Retinal pigment epithelial cell (primary cell): ENCODE measurements at regions not wholly inside any gene's neighbourhood (a gene's known extent, or its start where the extent isn't known, plus 50 kb on each side); places are given as distances from the start of the nearest gene placed in this dataset.
A peak's percentile ranks its signal among the peaks of the same experiment; 100 is the strongest.

Experiments
- DNase-seq: peaks from one replicate; pipeline ENCODE4 v3.0.0-alpha.2; 2010; ENCODE audit warnings: low read depth
- H3K4me3 ChIP-seq: 2 replicates; pipeline ENCODE4 v1.5.1; 2011; ENCODE audit warnings: mild to moderate bottlenecking, low read length, control low read depth, moderate library complexity
- TF ChIP-seq, protein P1 (sequence below): conservative IDR thresholded peaks from 2 replicates; pipeline ENCODE4 v1.5.1; 2011; ENCODE audit warnings: low read depth, low read length, control low read depth, inconsistent platforms

DNA sequence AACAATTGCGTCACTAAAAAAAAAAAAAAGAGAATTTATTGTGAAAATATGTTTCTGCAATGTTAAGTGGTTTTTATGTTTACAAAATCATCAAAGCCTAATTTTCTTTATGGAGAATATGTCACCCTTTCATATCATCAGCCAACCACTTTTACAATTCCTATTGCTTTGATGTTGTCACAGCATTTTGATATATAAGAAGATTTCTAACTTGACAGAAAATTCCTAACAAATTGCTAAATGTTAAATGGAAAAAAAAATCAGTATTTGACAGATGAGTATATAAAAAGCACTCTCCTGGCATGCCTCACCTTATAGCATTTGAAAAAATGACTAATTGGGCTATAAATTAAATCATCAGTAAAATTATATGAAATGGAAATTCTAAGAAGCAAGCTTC lies 1457.3 kb upstream of the ALCAM start:
- TF ChIP-seq, protein P1, sequence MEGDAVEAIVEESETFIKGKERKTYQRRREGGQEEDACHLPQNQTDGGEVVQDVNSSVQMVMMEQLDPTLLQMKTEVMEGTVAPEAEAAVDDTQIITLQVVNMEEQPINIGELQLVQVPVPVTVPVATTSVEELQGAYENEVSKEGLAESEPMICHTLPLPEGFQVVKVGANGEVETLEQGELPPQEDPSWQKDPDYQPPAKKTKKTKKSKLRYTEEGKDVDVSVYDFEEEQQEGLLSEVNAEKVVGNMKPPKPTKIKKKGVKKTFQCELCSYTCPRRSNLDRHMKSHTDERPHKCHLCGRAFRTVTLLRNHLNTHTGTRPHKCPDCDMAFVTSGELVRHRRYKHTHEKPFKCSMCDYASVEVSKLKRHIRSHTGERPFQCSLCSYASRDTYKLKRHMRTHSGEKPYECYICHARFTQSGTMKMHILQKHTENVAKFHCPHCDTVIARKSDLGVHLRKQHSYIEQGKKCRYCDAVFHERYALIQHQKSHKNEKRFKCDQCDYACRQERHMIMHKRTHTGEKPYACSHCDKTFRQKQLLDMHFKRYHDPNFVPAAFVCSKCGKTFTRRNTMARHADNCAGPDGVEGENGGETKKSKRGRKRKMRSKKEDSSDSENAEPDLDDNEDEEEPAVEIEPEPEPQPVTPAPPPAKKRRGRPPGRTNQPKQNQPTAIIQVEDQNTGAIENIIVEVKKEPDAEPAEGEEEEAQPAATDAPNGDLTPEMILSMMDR, result no peak
- H3K4me3 ChIP-seq, result no peak overlapping the region
- DNase-seq, result no peak

DNA sequence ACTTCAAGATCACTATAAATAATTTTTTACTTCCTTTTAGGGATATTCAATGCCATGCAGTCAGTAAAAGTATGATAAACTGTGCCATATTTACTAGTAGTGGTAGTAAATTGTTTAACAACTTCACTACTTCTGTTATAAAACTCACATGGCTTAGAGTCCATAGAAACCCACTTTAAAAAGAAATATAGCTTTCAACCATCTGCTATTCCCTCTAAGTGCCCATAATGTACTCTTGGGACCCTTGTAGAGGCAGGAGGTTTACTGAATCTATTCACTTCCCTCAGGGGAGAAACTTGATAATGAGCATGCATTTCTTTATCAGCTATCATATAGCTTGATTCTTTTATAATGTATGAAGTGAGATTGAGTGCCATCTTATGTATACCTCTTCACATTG lies 1448.4 kb upstream of the ALCAM start:
- H3K4me3 ChIP-seq, result no peak overlapping the region
- TF ChIP-seq, protein P1, result no peak
- no peak for DNase-seq

DNA sequence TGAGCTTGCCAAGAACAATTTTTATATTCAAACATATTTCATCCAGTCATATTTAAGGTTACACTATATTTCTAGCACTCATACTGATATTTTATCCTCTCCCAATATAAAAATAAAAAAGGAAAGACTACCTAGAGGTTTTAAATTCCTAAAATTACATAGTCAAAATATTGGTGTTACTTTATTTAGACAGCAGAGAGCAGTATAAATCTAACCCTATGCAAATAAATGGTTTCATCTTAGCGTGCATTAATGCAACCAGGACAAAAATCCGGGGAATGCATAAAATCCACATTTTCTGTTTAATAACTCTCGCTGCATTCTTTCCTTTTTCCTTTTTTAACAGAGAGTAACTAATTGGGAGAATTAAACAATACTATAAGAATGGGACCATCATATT lies 1447.4 kb upstream of the ALCAM start:
- peak; percentile 43 for DNase-seq
- H3K4me3 ChIP-seq, result no peak overlapping the region
- TF ChIP-seq, protein P1, result peak; percentile 20

DNA sequence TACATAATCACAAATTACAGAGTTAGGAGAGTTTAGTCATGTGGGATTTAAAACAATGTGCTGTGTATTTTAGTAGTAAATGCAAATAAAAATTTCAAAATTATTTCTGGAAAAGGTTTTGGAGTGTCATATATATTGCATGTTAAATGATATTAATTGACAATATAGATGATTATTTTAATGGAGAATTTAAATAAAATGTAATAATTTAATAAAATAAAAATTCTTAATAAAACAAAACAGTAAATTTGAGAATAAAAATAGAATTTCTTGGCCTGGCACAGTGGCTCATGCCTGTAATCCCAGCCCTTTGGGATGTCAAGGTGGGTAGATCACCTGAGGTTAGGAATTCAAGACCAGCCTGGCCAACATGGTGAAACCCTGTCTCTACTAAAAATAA lies 1442.8 kb upstream of the ALCAM start:
- TF ChIP-seq, protein P1, result no peak
- no peak overlapping the region for H3K4me3 ChIP-seq
- DNase-seq, result no peak

DNA sequence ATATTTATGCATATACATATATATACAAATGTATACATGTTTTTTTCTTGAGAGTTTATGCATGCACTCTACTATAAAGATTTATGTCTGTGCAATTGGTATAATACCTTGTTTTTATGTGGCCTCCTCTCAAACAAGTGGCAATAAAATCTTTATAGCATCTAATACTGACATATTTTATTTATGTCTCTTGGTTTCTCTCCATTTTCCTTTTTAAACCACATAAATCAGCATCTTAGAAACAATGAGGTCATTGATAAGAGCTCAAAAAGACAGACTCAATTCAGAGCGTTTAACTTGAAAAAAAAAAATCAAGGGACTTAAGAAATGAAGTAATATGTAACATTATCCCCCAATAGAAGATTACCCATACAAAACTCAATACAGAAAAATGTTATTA lies 1442.2 kb upstream of the ALCAM start:
- TF ChIP-seq, protein P1, result no peak
- H3K4me3 ChIP-seq, result no peak overlapping the region
- DNase-seq, result no peak

DNA sequence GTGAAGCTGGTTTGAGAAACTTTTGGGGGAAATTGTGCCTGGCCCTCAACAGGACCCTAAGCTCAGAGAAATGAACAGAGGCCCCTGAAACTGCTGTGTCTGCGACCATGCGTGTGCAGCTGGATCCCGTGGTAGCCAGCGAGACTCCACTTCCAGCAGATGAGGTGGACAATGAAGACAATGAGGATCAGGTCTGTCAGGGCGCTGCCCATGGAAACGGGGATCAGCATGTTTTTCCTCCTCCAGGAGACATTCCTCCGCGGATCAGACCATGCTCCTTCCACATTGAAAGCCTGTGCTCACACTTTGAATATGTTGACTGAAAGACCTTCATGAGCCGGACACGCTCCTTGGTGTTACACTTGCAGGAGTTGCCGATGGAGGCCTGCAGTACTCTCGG lies 1439.8 kb upstream of the ALCAM start:
- DNase-seq, result no peak
- TF ChIP-seq, protein P1, result no peak
- no peak overlapping the region for H3K4me3 ChIP-seq

DNA sequence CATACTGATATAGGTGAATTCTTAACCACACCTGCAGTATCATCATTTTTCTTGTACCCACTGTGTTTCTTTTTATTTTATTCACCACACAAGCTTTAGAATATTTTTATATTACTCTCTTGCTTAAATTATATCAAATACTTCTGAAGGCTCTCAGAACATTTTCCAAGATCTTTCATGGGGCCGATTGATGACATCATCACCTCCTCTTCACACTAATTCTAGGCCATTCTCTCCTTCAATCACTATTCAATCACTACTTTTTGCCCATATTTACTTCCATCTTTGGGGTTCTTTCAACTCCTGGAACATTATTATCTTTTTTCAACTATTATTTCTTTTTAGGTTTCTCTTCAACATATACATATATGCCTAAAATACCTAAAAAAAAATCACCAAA lies 1438.8 kb upstream of the ALCAM start:
- DNase-seq, result no peak
- TF ChIP-seq, protein P1, result no peak

More for the DNA sequence above, 1438.8 kb upstream of the ALCAM start:
- H3K4me3 ChIP-seq, result no peak overlapping the region
